ENCODE measurements at regions not wholly inside any gene's neighbourhood (a gene's known extent, or its start where the extent isn't known, plus 50 kb on each side); places are given as distances from the start of the nearest gene placed in this dataset.
"Not testable (repeated sequence)": the region's sequence is repeated elsewhere in the genome, so short reads cannot be mapped to it uniquely, and the experiment has no call there.

- POLR2A ChIA-PET (ENCODE audit: unreplicated experiment), result no interaction called here
- intact Hi-C loops (cut with micrococcal nuclease), result no loop called here
- no peaks in the 10 kb centered on the region for H3K9me3 ChIP-seq (ENCODE audit: low read length)
- CTCF ChIA-PET, result no interaction called here
- H3K79me2 ChIP-seq (ENCODE audit: low read length), result no peaks in the 10 kb centered on the region
- no peak for TF ChIP-seq EZH2 (IDR thresholded peaks at IDR 0.05; ENCODE audit: low read length, unreplicated experiment)
- TF ChIP-seq, protein P1, sequence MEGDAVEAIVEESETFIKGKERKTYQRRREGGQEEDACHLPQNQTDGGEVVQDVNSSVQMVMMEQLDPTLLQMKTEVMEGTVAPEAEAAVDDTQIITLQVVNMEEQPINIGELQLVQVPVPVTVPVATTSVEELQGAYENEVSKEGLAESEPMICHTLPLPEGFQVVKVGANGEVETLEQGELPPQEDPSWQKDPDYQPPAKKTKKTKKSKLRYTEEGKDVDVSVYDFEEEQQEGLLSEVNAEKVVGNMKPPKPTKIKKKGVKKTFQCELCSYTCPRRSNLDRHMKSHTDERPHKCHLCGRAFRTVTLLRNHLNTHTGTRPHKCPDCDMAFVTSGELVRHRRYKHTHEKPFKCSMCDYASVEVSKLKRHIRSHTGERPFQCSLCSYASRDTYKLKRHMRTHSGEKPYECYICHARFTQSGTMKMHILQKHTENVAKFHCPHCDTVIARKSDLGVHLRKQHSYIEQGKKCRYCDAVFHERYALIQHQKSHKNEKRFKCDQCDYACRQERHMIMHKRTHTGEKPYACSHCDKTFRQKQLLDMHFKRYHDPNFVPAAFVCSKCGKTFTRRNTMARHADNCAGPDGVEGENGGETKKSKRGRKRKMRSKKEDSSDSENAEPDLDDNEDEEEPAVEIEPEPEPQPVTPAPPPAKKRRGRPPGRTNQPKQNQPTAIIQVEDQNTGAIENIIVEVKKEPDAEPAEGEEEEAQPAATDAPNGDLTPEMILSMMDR (conservative IDR thresholded peaks at IDR 0.05; ENCODE audit: low read depth, low read length), result no peak
- TF ChIP-seq EZH2phosphoT487 (IDR thresholded peaks at IDR 0.05; ENCODE audit: borderline replicate concordance, low read length), result no peak
- no peak overlapping the region for H3K9ac ChIP-seq (ENCODE audit: low read length)
- BruUV-seq (replicated peaks), result no TSS peak
- no peaks in the 10 kb centered on the region for H3F3A ChIP-seq (ENCODE audit: low read length, unreplicated experiment)
- no peak overlapping the region for H3K4me2 ChIP-seq (ENCODE audit: low read length)
- no peak overlapping the region for H3K4me3 ChIP-seq (ENCODE audit: low read length)
- DNase-seq, result no peak
- H3K4me1 ChIP-seq (ENCODE audit: insufficient read depth, low read length), result no peaks in the 10 kb centered on the region
- peaks cover 36% of the 10 kb centered on the region for H3K27me3 ChIP-seq (ENCODE audit: low read length)
- H3K36me3 ChIP-seq (ENCODE audit: low read depth, low read length), result no peaks in the 10 kb centered on the region
- H3K9me2 ChIP-seq (replicated peaks; ENCODE audit: low read length), result no peaks in the 10 kb centered on the region
- ATAC-seq, result no peak
- H4K20me1 ChIP-seq (ENCODE audit: low read length), result no peaks in the 10 kb centered on the region
- H3K27ac ChIP-seq (ENCODE audit: low read length), result no peak overlapping the region
- H2AFZ ChIP-seq (ENCODE audit: low read length), result no peak overlapping the region
Measured at GRCh38 chr2:176793792-176794191, 418.8 kb upstream of the HNRNPA3 start.

- Histone ChIP-seq H3K4me3 (ENCODE audit: low read length) (no peak overlapping the region), H3K27me3 (ENCODE audit: low read length) (peaks cover 36% of the 10 kb centered on the region), H2AFZ (ENCODE audit: low read length) (no peak overlapping the region), H3K4me1 (ENCODE audit: insufficient read depth, low read length) (no peaks in the 10 kb centered on the region), H3K79me2 (ENCODE audit: low read length) (no peaks in the 10 kb centered on the region), H3K36me3 (ENCODE audit: low read depth, low read length) (no peaks in the 10 kb centered on the region), H3K4me2 (ENCODE audit: low read length) (no peak overlapping the region), H3K9me3 (ENCODE audit: low read length) (no peaks in the 10 kb centered on the region), H3K9me2 (replicated peaks; ENCODE audit: low read length) (no peaks in the 10 kb centered on the region), H4K20me1 (ENCODE audit: low read length) (no peaks in the 10 kb centered on the region), H3F3A (ENCODE audit: low read length, unreplicated experiment) (no peaks in the 10 kb centered on the region), H3K9ac (ENCODE audit: low read length) (no peak overlapping the region), H3K27ac (ENCODE audit: low read length) (no peak overlapping the region)
- ATAC-seq, result no peak
- CTCF ChIA-PET, result no interaction called here
- BruUV-seq (replicated peaks), result no TSS peak
- POLR2A ChIA-PET (ENCODE audit: unreplicated experiment), result no interaction called here
- intact Hi-C loops (cut with micrococcal nuclease), result no loop called here
- no peak for DNase-seq
- TF ChIP-seq, protein P1 (conservative IDR thresholded peaks at IDR 0.05; ENCODE audit: low read depth, low read length), result no peak
- TF ChIP-seq EZH2 (IDR thresholded peaks at IDR 0.05; ENCODE audit: low read length, unreplicated experiment) (no peak), EZH2phosphoT487 (IDR thresholded peaks at IDR 0.05; ENCODE audit: borderline replicate concordance, low read length) (no peak)
Measured at GRCh38 chr2:176794392-176794791, 418.2 kb upstream of the HNRNPA3 start.

DNA sequence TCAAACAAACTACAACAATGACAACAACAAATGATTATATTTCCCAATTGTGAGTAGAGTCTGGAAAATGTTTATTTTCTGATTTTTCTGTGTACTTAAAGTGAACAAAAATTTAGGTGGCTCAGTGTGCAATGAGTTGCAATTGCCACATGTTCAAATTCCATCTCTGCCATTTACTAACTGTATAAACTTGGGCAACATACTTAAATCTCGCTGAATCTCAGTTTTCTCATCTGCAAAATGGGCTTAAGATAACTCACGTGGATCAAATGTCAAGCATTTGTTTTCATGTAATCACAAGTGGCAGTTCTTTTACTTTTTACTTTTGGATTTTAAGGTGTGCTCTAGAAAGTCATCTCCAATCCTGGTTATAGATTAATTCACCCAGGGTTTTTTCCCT, 416.8 kb upstream of the HNRNPA3 start:
- Histone ChIP-seq H3K9me3 (ENCODE audit: low read length) (no peaks in the 10 kb centered on the region), H3K4me1 (ENCODE audit: insufficient read depth, low read length) (no peaks in the 10 kb centered on the region), H3K79me2 (ENCODE audit: low read length) (no peaks in the 10 kb centered on the region), H3F3A (ENCODE audit: low read length, unreplicated experiment) (no peaks in the 10 kb centered on the region), H3K9me2 (replicated peaks; ENCODE audit: low read length) (no peaks in the 10 kb centered on the region), H3K27me3 (ENCODE audit: low read length) (peaks cover 36% of the 10 kb centered on the region), H3K27ac (ENCODE audit: low read length) (no peak overlapping the region), H4K20me1 (ENCODE audit: low read length) (no peaks in the 10 kb centered on the region), H3K36me3 (ENCODE audit: low read depth, low read length) (no peaks in the 10 kb centered on the region), H2AFZ (ENCODE audit: low read length) (no peak overlapping the region), H3K4me2 (ENCODE audit: low read length) (no peak overlapping the region), H3K9ac (ENCODE audit: low read length) (no peak overlapping the region), H3K4me3 (ENCODE audit: low read length) (no peak overlapping the region)
- no peak for DNase-seq
- ChIA-PET POLR2A (ENCODE audit: unreplicated experiment) (no interaction called here), CTCF (no interaction called here)
- TF ChIP-seq, protein P1 (conservative IDR thresholded peaks at IDR 0.05; ENCODE audit: low read depth, low read length), result no peak
- TF ChIP-seq EZH2 (IDR thresholded peaks at IDR 0.05; ENCODE audit: low read length, unreplicated experiment) (no peak), EZH2phosphoT487 (IDR thresholded peaks at IDR 0.05; ENCODE audit: borderline replicate concordance, low read length) (no peak)
- no peak for ATAC-seq
- no TSS peak for BruUV-seq (replicated peaks)
- intact Hi-C loops (cut with micrococcal nuclease), result no loop called here

DNA sequence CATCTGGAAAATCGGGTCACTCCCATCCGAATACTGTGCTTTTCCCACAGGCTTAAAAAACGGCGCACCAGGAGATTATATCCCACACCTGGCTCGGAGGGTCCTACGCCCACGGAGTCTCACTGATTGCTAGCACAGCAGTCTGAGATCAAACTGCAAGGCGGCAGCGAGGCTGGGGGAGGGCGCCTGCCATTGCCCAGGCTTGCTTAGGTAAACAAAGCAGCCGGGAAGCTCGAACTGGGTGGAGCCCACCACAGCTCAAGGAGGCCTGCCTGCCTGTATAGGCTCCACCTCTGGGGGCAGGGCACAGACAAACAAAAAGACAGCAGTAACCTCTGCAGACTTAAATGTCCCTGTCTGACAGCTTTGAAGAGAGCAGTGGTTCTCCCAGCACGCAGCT, 415.9 kb upstream of the HNRNPA3 start:
- DNase-seq; H3K27ac ChIP-seq (ENCODE audit: low read length); H3K79me2 ChIP-seq (ENCODE audit: low read length); H3K36me3 ChIP-seq (ENCODE audit: low read depth, low read length); H3K9ac ChIP-seq (ENCODE audit: low read length); H3K4me3 ChIP-seq (ENCODE audit: low read length); CTCF ChIA-PET; H2AFZ ChIP-seq (ENCODE audit: low read length); intact Hi-C loops (cut with micrococcal nuclease); H3K4me1 ChIP-seq (ENCODE audit: insufficient read depth, low read length); H3F3A ChIP-seq (ENCODE audit: low read length, unreplicated experiment); H3K4me2 ChIP-seq (ENCODE audit: low read length); ATAC-seq; H3K9me3 ChIP-seq (ENCODE audit: low read length); H3K9me2 ChIP-seq (replicated peaks; ENCODE audit: low read length); POLR2A ChIA-PET (ENCODE audit: unreplicated experiment); H4K20me1 ChIP-seq (ENCODE audit: low read length); BruUV-seq (replicated peaks): not testable (repeated sequence)
- peaks cover 31% of the 10 kb centered on the region for H3K27me3 ChIP-seq (ENCODE audit: low read length)
